Suprapubic skin (tissue), 4 donors: ENCODE measurements at regions not wholly inside any gene's neighbourhood (a gene's known extent, or its start where the extent isn't known, plus 50 kb on each side); places are given as distances from the start of the nearest gene placed in this dataset.

ENCODE experiments used
- DNase-seq, 2 donors: peaks; one replicate each; pipeline ENCODE4 v3.0.0-alpha.2; 2019; ENCODE audit warnings: low spot score in 2 of 2
- H3K27ac ChIP-seq: fragments of 200-600 bp; sonication (generic); one replicate; pipeline ENCODE4 v1.5.1; 2019
- H3K27me3 ChIP-seq: fragments of 200-600 bp; sonication (generic); one replicate; pipeline ENCODE4 v1.5.1; 2019
- H3K36me3 ChIP-seq: fragments of 200-600 bp; sonication (generic); one replicate; pipeline ENCODE4 v1.5.1; 2019
- H3K4me1 ChIP-seq: fragments of 200-600 bp; sonication (generic); one replicate; pipeline ENCODE4 v1.5.1; 2019
- H3K4me3 ChIP-seq: fragments of 200-600 bp; sonication (generic); one replicate; pipeline ENCODE4 v1.5.1; 2019; ENCODE audit warnings: mild to moderate bottlenecking
- H3K9me3 ChIP-seq: fragments of 200-600 bp; sonication (generic); one replicate; pipeline ENCODE4 v1.5.1; 2019
- EP300 ChIP-seq: sonication (generic); formaldehyde crosslinking; IDR thresholded peaks from one replicate; pipeline ENCODE4 v1.6.1; 2017; ENCODE audit warnings: antibody characterized with exemption
- POLR2A ChIP-seq, 2 donors: fragments of 450-650 bp; IDR thresholded peaks; one replicate each; pipeline ENCODE4 v1.6.1; 2017; ENCODE audit warnings: antibody characterized with exemption in 2 of 2, mild to moderate bottlenecking in 2 of 2, moderate library complexity in 2 of 2
- POLR2AphosphoS5 ChIP-seq, 3 donors: sonication (generic); formaldehyde crosslinking; IDR thresholded peaks; one replicate each; pipeline ENCODE4 v1.6.1; 2017; ENCODE audit warnings: antibody characterized with exemption in 3 of 3
- WGBS: methylation state at CpG from one replicate; pipeline ENCODE4 v1.1.5; 2018; 5-methylcytosine and 5-hydroxymethylcytosine counted together
- TF ChIP-seq, protein P1 (sequence below), 2 donors: fragments of 200-600 bp in 1 of 2; fragments of 450-650 bp in 1 of 2; sonication (generic) in 1 of 2; IDR thresholded peaks; one replicate each; pipeline ENCODE4 v1.5.1; 2016 to 2019; ENCODE audit warnings: antibody characterized with exemption in 2 of 2, mild to moderate bottlenecking in 1 of 2, moderate library complexity in 1 of 2

DNA sequence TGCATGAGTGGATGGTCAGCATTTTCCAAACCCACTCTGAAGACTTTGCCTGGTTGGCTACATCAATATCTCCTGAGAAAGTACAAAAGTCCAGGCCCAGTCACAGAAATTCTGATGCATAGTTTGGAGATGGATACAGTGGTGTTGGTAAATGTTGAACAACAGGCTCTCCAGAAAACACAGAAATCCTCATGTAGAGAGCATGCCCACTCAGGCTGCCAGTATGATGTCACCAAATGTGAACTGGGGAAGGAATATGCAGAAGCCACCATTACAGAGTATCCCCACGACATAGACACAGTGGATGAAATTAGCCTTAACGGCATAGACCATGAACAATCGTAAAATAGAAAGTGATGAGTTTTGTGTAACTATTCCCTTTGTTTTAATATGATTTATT is 97.1 kb upstream of the NXT1 start:
- no peaks in the 10 kb centered on the region for H3K9me3 ChIP-seq
- no peak for TF ChIP-seq POLR2A (IDR thresholded peaks at IDR 0.05)
- TF ChIP-seq, protein P1, sequence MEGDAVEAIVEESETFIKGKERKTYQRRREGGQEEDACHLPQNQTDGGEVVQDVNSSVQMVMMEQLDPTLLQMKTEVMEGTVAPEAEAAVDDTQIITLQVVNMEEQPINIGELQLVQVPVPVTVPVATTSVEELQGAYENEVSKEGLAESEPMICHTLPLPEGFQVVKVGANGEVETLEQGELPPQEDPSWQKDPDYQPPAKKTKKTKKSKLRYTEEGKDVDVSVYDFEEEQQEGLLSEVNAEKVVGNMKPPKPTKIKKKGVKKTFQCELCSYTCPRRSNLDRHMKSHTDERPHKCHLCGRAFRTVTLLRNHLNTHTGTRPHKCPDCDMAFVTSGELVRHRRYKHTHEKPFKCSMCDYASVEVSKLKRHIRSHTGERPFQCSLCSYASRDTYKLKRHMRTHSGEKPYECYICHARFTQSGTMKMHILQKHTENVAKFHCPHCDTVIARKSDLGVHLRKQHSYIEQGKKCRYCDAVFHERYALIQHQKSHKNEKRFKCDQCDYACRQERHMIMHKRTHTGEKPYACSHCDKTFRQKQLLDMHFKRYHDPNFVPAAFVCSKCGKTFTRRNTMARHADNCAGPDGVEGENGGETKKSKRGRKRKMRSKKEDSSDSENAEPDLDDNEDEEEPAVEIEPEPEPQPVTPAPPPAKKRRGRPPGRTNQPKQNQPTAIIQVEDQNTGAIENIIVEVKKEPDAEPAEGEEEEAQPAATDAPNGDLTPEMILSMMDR (IDR thresholded peaks at IDR 0.05) = no peak
- TF ChIP-seq POLR2AphosphoS5 (IDR thresholded peaks at IDR 0.05) = no peak
- no peak for TF ChIP-seq EP300
- H3K27me3 ChIP-seq = peaks cover 3% of the 10 kb centered on the region
- no peak for DNase-seq
- peaks cover 23% of the 10 kb centered on the region for H3K4me1 ChIP-seq
- no peak overlapping the region for H3K4me3 ChIP-seq
- 75% methylated on average over 3 of the region's 3 CpGs for WGBS
- H3K27ac ChIP-seq = no peak overlapping the region
- no peaks in the 10 kb centered on the region for H3K36me3 ChIP-seq

DNA sequence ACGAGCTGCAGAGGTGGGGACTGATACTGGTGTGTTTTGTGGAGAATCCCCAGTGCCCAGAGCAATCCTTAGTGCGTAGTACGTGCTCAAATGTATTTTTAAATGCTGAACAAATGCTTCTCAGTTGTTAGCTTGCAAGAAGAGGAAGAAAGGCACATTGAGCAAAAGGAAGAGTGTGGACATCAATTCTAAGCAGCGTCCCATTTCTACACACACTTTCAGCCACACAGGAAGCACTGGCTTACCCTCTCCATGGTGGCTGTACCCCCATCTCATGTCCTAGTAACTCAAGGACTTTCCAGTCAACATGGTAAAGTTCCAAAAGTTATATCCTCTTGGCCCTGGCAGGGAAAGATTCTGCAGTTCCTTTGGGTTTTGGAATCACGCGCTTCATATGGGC is 98.8 kb upstream of the NXT1 start:
- Histone ChIP-seq H3K36me3 (no peaks in the 10 kb centered on the region), H3K9me3 (no peaks in the 10 kb centered on the region), H3K27ac (no peak overlapping the region), H3K4me3 (no peak overlapping the region), H3K4me1 (peaks cover 8% of the 10 kb centered on the region), H3K27me3 (peaks cover 3% of the 10 kb centered on the region)
- TF ChIP-seq POLR2AphosphoS5 (IDR thresholded peaks at IDR 0.05) (no peak), EP300 (no peak), POLR2A (IDR thresholded peaks at IDR 0.05) (no peak)
- TF ChIP-seq, protein P1 (IDR thresholded peaks at IDR 0.05) = no peak
- DNase-seq = peak in 1 of 2 donors; percentile 18
- 92% methylated on average over 6 of the region's 6 CpGs for WGBS

DNA sequence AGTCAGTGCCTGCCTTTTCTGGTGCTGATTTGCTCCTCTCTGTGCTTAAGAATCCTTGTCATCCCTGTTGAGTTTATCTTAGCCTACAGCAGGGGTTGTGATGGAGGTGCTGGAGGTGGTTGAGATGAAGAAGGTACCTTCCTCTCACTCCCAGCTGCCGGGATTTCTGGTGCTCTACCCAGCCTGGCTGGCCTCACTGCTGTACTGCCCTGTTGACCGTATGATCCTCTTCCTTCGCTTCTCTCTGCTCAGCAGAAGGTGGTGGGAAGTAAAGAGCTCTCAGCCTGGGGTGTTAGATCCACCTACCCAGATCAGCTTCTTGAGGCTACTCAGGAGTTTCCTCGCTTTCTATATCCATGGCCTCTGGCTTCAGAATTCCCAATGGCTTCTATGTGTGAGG is 101.0 kb upstream of the NXT1 start:
- H3K27ac ChIP-seq = no peak overlapping the region
- H3K9me3 ChIP-seq = no peaks in the 10 kb centered on the region
- TF ChIP-seq, protein P1 (IDR thresholded peaks at IDR 0.05) = no peak
- TF ChIP-seq EP300 (no peak), POLR2A (IDR thresholded peaks at IDR 0.05) (no peak), POLR2AphosphoS5 (IDR thresholded peaks at IDR 0.05) (no peak)
- H3K36me3 ChIP-seq = no peaks in the 10 kb centered on the region
- 85% methylated on average over 4 of the region's 4 CpGs for WGBS
- peaks cover 6% of the 10 kb centered on the region for H3K4me1 ChIP-seq
- H3K27me3 ChIP-seq = peaks cover 3% of the 10 kb centered on the region
- DNase-seq = peak in 1 of 2 donors; percentile 26
- no peak overlapping the region for H3K4me3 ChIP-seq

DNA sequence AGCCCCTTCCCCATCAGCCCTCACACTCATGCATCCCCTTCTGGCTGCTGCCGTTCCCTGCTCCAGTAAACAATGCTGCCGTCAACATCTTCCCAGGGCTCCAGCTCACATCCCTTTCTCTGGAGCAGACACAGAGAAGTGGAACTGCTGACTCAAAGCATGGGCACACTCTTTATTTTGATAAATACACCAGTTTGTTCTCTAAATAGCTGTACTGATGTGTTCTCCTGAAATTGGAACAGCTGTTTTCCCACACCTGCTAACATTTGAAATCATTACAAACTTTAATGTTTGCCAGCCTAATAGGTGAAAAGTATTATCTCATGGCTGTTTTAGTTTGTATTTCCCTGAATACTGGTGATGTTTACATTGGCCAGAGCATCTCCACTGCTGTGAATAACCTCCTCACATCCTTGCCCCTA is 102.1 kb upstream of the NXT1 start:
- H3K27ac ChIP-seq = no peak overlapping the region
- H3K36me3 ChIP-seq = no peaks in the 10 kb centered on the region
- no peaks in the 10 kb centered on the region for H3K9me3 ChIP-seq
- TF ChIP-seq, protein P1 (IDR thresholded peaks at IDR 0.05) = no peak
- no peak for TF ChIP-seq POLR2A (IDR thresholded peaks at IDR 0.05)
- no peak for TF ChIP-seq POLR2AphosphoS5 (IDR thresholded peaks at IDR 0.05)
- no peak for TF ChIP-seq EP300
- WGBS = 44% methylated on average over 2 of the region's 2 CpGs
- no peak for DNase-seq
- H3K4me3 ChIP-seq = no peak overlapping the region
- H3K4me1 ChIP-seq = peaks cover 7% of the 10 kb centered on the region
- no peaks in the 10 kb centered on the region for H3K27me3 ChIP-seq

DNA sequence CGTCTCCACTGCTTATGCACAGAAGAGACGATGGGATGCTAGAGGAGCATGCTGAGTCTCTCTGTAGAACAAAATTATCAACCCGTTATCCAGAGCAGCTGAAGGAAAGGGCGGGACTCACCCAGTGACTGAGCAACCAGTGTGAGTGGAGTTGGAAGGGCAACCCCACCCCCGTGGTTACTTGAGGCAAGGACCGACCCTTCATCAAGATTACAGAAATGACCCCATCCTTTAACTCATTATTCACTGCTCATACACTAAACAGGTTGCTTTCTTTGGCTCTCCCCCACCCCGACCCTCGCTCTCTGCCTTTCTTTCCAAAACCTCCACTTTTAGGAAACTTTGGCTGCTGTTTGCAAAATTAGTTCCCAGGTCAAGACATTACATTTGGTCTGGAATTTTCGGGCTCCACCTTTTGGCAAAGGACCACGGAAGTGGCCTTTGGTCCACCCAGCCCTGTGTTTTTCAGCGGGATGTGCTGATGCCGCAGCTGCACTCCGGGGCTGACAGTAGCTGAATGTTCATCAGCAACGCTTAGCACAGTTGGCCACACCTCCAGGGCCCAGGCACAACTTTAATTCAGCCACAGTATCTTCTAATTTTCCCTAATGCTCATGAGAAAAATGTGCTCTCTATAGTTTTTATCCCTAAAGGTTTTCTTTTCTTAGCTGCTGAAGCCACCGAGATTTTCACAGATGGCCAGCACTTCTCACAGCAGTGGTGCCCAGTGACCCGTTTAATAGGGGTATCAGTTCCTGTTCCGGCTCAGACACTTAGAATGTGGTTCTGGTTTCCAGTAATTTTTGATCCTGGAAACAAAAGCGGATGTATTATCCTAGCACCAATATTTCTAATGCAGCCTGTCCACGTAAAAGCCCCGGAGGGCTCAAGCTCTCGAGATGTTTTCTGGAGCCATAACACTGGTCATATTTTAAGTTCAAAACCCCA is 103.6 kb upstream of the NXT1 start:
- DNase-seq = peak in 1 of 2 donors; percentile 78

More for the DNA sequence above, 103.6 kb upstream of the NXT1 start:
- WGBS = 74% methylated on average over 20 of the region's 21 CpGs
- TF ChIP-seq EP300 (no peak), POLR2AphosphoS5 (IDR thresholded peaks at IDR 0.05) (no peak)
- Histone ChIP-seq H3K27ac (peak overlapping the region; percentile 24), H3K27me3 (no peaks in the 10 kb centered on the region), H3K9me3 (no peaks in the 10 kb centered on the region), H3K4me3 (no peak overlapping the region), H3K36me3 (no peaks in the 10 kb centered on the region), H3K4me1 (peaks cover 7% of the 10 kb centered on the region)
